SH-SY5Y (cell line): ENCODE measurements at regions not wholly inside any gene's neighbourhood (a gene's known extent, or its start where the extent isn't known, plus 50 kb on each side); places are given as distances from the start of the nearest gene placed in this dataset.

ENCODE experiments used
- GATA2 ChIP-seq: IDR thresholded peaks from 2 replicates; pipeline ENCODE4 v1.6.1; 2011; ENCODE audit warnings: mild to moderate bottlenecking, low read depth, low read length
- GATA3 ChIP-seq: IDR thresholded peaks from 2 replicates; pipeline ENCODE4 v1.6.1; 2011; ENCODE audit warnings: low read depth, mild to moderate bottlenecking, low read length, moderate library complexity

DNA sequence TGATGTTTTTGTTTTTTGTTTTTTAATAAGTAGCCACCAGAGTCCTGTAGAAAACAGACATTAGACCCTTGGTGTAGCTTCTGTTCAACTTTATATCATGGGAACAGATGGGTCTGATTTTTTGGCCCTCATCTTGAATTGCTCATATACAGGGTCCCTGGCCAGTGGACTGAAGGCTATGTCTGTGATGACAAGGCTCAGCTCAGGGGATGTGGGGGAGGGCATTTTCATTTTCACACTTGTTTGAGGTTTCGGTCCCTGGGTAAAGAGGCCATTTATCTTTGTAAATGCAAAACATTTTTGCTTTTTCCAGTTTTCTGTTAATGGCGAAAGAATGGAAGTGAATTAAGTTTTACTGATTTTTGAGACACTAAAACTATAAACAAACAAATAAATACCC is 257.6 kb upstream of the PHYHIPL start:
- no peak for TF ChIP-seq GATA2
- no peak for TF ChIP-seq GATA3
